PC-3 (cell line): ENCODE measurements at regions not wholly inside any gene's neighbourhood (a gene's known extent, or its start where the extent isn't known, plus 50 kb on each side); places are given as distances from the start of the nearest gene placed in this dataset.

Experiments used
- ATAC-seq: fragments of 200-7000 bp; cut with Tn5 transposase; 2 replicates; pipeline ENCODE4 v1.9.1; 2020; ENCODE audit warnings: mild to moderate bottlenecking, moderate library complexity
- BruUV-seq: library from RNA; stranded (reverse); fragments of 400-500 nt; replicated peaks from 2 replicates; lab custom pipeline; 2021; lab: Mats Ljungman, UMichigan
- CTCF ChIA-PET: fragments of 300-600 bp; sonication (Branson Sonifier 250); formaldehyde crosslinking; loops from one replicate; lab custom pipeline; 2022; ENCODE audit warnings: antibody characterized with exemption; lab: Charles Lee
- POLR2A ChIA-PET: fragments of 300-600 bp; sonication (Branson Sonifier 250); formaldehyde crosslinking; loops from one replicate; lab custom pipeline; 2022; ENCODE audit warnings: antibody characterized with exemption; ENCODE audit not compliant: unreplicated experiment; lab: Charles Lee
- DNase-seq: peaks from one replicate; pipeline ENCODE4 v3.0.0-alpha.2; 2015
- H2AFZ ChIP-seq: fragments of 300-600 bp; sonication (generic); 2 replicates; pipeline ENCODE4 v1.6.0; 2016; ENCODE audit warnings: antibody characterized with exemption, low read length
- H3F3A ChIP-seq: fragments of 300-600 bp; sonication (generic); one replicate; pipeline ENCODE4 v1.6.0; 2017; ENCODE audit warnings: antibody characterized with exemption, low read length, control low read depth, mild to moderate bottlenecking; ENCODE audit not compliant: unreplicated experiment
- H3K27ac ChIP-seq: fragments of 300-600 bp; sonication (generic); 2 replicates; pipeline ENCODE4 v1.5.1; 2016; ENCODE audit warnings: mild to moderate bottlenecking, low read length
- H3K27me3 ChIP-seq: fragments of 300-600 bp; sonication (generic); 2 replicates; pipeline ENCODE4 v1.6.1; 2016; ENCODE audit warnings: low read length, mixed read lengths
- H3K36me3 ChIP-seq: fragments of 300-600 bp; sonication (generic); 2 replicates; pipeline ENCODE4 v1.6.1; 2016; ENCODE audit warnings: low read depth, mixed run types, low read length, mixed read lengths
- H3K4me1 ChIP-seq: fragments of 300-600 bp; sonication (generic); 2 replicates; pipeline ENCODE4 v1.5.1; 2016; ENCODE audit warnings: low read length; ENCODE audit not compliant: insufficient read depth
- H3K4me2 ChIP-seq: fragments of 300-600 bp; sonication (generic); 2 replicates; pipeline ENCODE4 v1.6.0; 2016; ENCODE audit warnings: low read length
- H3K4me3 ChIP-seq: fragments of 300-600 bp; sonication (generic); 2 replicates; pipeline ENCODE4 v1.5.1; 2016; ENCODE audit warnings: mild to moderate bottlenecking, low read length, mixed read lengths
- H3K79me2 ChIP-seq: fragments of 300-600 bp; sonication (generic); 2 replicates; pipeline ENCODE4 v1.6.1; 2017; ENCODE audit warnings: low read length, mixed read lengths
- H3K9ac ChIP-seq: fragments of 300-600 bp; sonication (generic); 2 replicates; pipeline ENCODE4 v1.6.0; 2016; ENCODE audit warnings: mild to moderate bottlenecking, low read length
- H3K9me2 ChIP-seq: fragments of 300-600 bp; sonication (generic); replicated peaks from 2 replicates; pipeline ENCODE4 v1.6.1; 2016; ENCODE audit warnings: mixed run types, low read length, mixed read lengths
- H3K9me3 ChIP-seq: fragments of 300-600 bp; sonication (generic); 2 replicates; pipeline ENCODE4 v1.6.1; 2016; ENCODE audit warnings: low read length, mixed read lengths
- H4K20me1 ChIP-seq: fragments of 300-600 bp; sonication (generic); 2 replicates; pipeline ENCODE4 v1.6.1; 2016; ENCODE audit warnings: low read length, mixed read lengths
- EZH2 ChIP-seq: fragments of 300-600 bp; sonication (generic); IDR thresholded peaks from one replicate; pipeline ENCODE4 v1.6.1; 2017; ENCODE audit warnings: antibody characterized with exemption, mild to moderate bottlenecking, low read length; ENCODE audit not compliant: unreplicated experiment
- EZH2phosphoT487 ChIP-seq: fragments of 300-600 bp; sonication (generic); IDR thresholded peaks from 2 replicates; pipeline ENCODE4 v1.6.1; 2018; ENCODE audit warnings: mild to moderate bottlenecking, antibody characterized with exemption, low read length, borderline replicate concordance
- intact Hi-C: fragments of 100-400 bp; cut with micrococcal nuclease; formaldehyde crosslinking; loops from 2 replicates; pipeline ENCODE4 v1.9.0; 2023
- TF ChIP-seq, protein P1 (sequence below): fragments of 300-600 bp; sonication (generic); conservative IDR thresholded peaks from 2 replicates; pipeline ENCODE4 v1.5.1; 2017; ENCODE audit warnings: antibody characterized with exemption, low read depth, mild to moderate bottlenecking, low read length

DNA sequence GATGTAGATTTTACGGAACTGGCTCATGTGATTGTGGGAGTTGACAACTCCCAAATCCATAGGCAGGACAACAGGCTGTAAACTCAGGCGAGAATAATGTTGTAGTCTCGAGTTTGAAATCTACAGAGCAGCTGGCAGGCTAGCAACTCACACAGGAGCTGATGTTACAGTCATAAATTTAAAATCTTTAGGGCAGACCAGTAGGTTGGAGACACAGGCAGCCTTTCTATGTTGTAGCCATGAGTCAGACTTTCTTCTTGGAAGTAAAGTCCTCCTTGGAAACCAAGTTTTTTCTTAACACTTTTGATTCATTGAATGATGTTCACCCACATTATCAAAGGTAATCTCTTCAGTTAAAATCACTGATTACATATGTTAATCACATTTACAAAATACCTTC, 89.1 kb upstream of the ALCAM start:
- H3K4me1 ChIP-seq = peaks cover 39% of the 10 kb centered on the region
- no peaks in the 10 kb centered on the region for H3K36me3 ChIP-seq
- ATAC-seq (peak; percentile 26; the same call in 1 of the 2 replicates), DNase-seq (peak; percentile 59)
- BruUV-seq = no TSS peak
- TF ChIP-seq EZH2phosphoT487 (no peak), EZH2 (no peak)
- TF ChIP-seq, protein P1, sequence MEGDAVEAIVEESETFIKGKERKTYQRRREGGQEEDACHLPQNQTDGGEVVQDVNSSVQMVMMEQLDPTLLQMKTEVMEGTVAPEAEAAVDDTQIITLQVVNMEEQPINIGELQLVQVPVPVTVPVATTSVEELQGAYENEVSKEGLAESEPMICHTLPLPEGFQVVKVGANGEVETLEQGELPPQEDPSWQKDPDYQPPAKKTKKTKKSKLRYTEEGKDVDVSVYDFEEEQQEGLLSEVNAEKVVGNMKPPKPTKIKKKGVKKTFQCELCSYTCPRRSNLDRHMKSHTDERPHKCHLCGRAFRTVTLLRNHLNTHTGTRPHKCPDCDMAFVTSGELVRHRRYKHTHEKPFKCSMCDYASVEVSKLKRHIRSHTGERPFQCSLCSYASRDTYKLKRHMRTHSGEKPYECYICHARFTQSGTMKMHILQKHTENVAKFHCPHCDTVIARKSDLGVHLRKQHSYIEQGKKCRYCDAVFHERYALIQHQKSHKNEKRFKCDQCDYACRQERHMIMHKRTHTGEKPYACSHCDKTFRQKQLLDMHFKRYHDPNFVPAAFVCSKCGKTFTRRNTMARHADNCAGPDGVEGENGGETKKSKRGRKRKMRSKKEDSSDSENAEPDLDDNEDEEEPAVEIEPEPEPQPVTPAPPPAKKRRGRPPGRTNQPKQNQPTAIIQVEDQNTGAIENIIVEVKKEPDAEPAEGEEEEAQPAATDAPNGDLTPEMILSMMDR = no peak
- no peak overlapping the region for H2AFZ ChIP-seq
- ChIA-PET POLR2A (no interaction called here), CTCF (no interaction called here)
- H3K9me3 ChIP-seq = no peaks in the 10 kb centered on the region
- intact Hi-C loops = loop anchor here (10.0 kb wide), 2 partner anchors 363 to 683 kb away; no protein-coding TSS in a partner anchor
- H3F3A ChIP-seq = peaks cover 7% of the 10 kb centered on the region
- no peak overlapping the region for H3K4me3 ChIP-seq
- no peaks in the 10 kb centered on the region for H3K27me3 ChIP-seq
- no peaks in the 10 kb centered on the region for H3K9me2 ChIP-seq
- H4K20me1 ChIP-seq = no peaks in the 10 kb centered on the region
- no peak overlapping the region for H3K4me2 ChIP-seq
- H3K27ac ChIP-seq = no peak overlapping the region
- no peak overlapping the region for H3K9ac ChIP-seq
- no peaks in the 10 kb centered on the region for H3K79me2 ChIP-seq

DNA sequence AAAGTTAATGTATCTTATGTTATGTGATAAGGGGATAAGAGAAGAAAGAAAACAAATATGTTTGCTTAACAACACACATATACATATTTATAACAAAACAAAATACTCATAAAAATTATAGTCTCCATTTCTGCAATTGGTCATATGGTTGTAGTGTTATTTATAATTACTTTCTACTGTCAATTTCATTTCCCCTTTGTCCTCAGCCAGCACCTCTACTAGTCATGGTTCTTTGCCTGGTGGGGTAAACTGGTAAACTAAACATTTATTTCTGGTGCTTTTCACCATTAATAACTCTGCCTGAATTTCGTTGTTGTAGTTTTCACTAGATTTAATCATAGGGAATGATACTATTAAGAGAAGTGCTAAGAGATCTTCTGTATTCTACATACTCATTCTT, 88.0 kb upstream of the ALCAM start:
- Histone ChIP-seq H3K4me3 (no peak overlapping the region), H3K4me2 (no peak overlapping the region), H3K9me3 (no peaks in the 10 kb centered on the region), H3K9ac (no peak overlapping the region), H2AFZ (no peak overlapping the region), H3K79me2 (no peaks in the 10 kb centered on the region), H4K20me1 (no peaks in the 10 kb centered on the region), H3K9me2 (no peaks in the 10 kb centered on the region), H3K36me3 (no peaks in the 10 kb centered on the region), H3K27ac (no peak overlapping the region), H3K4me1 (peaks cover 37% of the 10 kb centered on the region), H3K27me3 (no peaks in the 10 kb centered on the region), H3F3A (peaks cover 7% of the 10 kb centered on the region)
- ChIA-PET POLR2A (no interaction called here), CTCF (no interaction called here)
- DNase-seq (no peak), ATAC-seq (no peak)
- TF ChIP-seq EZH2 = no peak
- no peak for TF ChIP-seq EZH2phosphoT487
- TF ChIP-seq, protein P1 = no peak
- intact Hi-C loops = loop anchor here (10.0 kb wide), 2 partner anchors 364 to 684 kb away; no protein-coding TSS in a partner anchor
- no TSS peak for BruUV-seq

GRCh38 chr3:105281989-105282388, 84.7 kb upstream of the ALCAM start:
- Histone ChIP-seq H3K79me2 (no peaks in the 10 kb centered on the region), H3K4me2 (no peak overlapping the region), H2AFZ (no peak overlapping the region), H3K27me3 (no peaks in the 10 kb centered on the region), H3K27ac (no peak overlapping the region), H3K9ac (no peak overlapping the region), H3K9me3 (no peaks in the 10 kb centered on the region), H4K20me1 (no peaks in the 10 kb centered on the region), H3K4me3 (no peak overlapping the region), H3K9me2 (no peaks in the 10 kb centered on the region), H3F3A (no peaks in the 10 kb centered on the region), H3K36me3 (no peaks in the 10 kb centered on the region), H3K4me1 (peaks cover 18% of the 10 kb centered on the region)
- ATAC-seq = no peak
- no peak for DNase-seq
- TF ChIP-seq EZH2 (no peak), EZH2phosphoT487 (no peak)
- TF ChIP-seq, protein P1 = no peak
- POLR2A ChIA-PET = no interaction called here
- intact Hi-C loops = no loop called here
- CTCF ChIA-PET = interaction anchor here (0.5 kb wide), 1 partner anchor 98 kb away, joined by 3 read pairs; no protein-coding TSS in a partner anchor
- BruUV-seq = no TSS peak
